ENCODE measurements at regions not wholly inside any gene's neighbourhood (a gene's known extent, or its start where the extent isn't known, plus 50 kb on each side); places are given as distances from the start of the nearest gene placed in this dataset.
A peak's percentile ranks its signal among the peaks of the same experiment; 100 is the strongest.

DNA sequence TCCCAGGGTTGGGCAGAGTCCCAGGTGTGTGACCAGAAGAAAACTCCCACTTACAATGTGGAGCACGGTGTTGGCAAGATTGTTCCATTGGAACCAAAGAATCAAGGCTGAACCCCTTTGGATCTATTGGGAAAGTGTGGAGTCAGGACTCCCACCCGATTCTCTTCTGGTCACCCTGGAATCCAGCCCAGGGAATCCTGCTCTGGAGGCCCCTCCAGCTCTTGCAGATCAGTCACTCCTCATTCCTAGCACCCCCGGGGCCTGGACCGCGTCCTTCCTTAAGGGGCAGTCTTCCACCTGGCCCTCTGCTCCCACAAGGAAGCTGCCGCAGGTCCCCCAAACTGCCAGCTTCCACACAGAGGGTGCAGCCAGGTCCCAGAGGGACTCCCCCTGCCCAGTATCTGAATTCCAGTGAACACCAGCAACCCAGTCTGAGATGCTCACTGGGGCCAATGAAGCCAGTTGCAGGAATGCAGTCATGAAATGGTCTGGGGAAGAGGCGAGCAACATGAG, 170.1 kb downstream of the GADD45G start:
- no peak for DNase-seq

DNA sequence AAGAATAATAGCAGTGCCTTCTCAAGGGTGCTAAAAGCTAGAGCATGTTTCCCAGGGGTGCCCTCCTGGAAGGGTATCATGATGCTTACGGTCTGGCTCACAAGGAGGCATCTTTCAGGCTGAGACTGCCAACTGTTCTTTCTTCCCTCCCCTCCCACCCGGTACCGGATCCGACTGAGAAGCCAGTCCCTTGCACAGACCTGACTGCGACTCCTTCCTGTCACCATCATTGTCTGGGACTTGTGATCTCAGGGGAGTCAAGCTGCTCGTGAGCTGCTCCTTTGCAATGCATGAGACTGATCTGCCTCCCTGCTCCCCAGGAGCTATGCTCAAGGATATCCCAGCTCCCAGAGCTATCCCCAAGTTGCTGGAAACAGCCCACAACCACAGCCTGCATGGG, 170.8 kb downstream of the GADD45G start:
- no peak for DNase-seq

GRCh38 chr9:89776795-89777525, 172.1 kb downstream of the GADD45G start:
- DNase-seq = no peak

- DNase-seq = no peak
Observed at GRCh38 chr9:89777544-89777943, 172.7 kb downstream of the GADD45G start.

DNA sequence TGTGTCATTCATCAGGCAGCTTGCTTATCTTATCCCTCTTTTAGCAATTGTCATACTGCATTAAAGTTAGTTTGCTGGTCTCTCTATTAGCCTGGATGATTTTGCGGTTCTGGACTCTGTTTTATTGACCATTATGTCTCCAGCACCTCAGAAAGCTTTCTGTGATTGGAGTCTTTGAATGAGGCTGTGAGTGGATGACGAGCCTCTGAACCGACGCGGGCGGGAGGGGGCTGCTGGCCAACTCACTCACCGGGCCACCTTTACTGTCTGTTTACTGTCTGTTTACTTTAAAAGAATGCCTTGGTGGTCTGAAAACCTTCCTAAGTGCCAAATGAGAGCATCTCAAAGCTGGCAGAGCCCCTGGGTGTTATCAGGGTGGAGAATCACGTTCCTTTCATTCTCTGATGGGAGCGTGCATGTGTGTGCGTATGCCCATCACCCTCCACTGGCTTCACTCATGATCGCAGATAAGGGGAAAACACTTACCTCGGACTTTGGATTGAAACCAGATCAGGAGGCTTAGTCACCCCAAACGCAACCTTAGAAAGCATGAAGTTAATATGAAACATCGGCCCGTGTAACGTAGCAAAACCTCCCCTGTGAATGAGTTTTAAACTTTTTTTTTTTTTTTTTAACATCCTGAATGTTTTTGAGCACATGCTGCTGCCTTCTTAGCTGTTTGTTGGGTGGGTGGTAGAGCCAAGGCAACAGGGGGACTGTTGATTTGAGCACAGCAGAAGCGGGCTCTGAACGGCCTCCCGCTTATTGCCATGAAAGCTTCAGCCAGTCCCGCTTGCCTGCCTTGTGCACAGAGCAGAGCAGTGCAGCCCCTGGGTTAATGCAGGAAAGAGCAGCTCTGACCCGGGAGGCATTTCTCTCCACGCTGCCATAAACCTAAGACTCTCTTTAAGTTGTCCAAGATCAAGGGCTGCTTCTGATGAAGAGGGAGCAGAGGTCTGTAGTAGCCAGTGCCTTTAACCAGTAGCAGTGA, 173.6 kb downstream of the GADD45G start:
- no peak for DNase-seq

DNA sequence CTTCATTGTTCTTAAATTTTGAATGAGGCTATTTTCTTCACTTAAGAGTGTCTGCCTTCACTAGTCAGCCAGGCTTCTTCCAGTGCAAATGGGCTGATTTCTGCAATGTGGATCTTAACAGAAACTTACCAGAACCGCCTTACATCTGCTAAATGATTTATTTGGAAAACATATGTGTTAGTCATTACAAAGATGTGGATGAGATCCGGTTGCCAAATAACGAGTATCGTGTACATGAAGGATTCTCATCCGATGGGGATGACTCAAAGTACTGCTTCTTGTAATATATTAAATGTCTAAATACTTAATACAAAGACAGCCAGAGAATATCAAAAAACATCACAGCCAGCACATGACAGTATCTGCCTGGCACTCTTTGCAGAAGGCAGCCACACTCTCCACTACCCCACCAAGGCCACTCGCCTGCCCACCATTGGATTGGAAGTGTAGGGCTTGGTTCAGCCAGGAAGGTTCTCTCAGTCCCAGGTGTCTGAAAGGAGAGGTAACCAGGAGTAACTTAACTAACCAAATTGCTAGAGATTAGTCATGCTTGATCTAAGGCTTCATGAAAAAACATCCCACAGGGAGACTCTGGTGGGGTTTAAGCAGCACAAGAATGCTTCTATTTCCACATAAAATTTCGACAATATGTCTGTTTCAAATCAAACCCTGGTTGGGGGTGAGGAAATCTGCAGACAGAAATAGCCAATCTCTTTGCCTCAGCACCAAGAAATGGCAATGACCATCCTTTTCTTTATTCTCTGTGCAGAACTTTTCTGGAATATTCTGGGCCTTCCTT, 174.8 kb downstream of the GADD45G start:
- DNase-seq = no peak

DNA sequence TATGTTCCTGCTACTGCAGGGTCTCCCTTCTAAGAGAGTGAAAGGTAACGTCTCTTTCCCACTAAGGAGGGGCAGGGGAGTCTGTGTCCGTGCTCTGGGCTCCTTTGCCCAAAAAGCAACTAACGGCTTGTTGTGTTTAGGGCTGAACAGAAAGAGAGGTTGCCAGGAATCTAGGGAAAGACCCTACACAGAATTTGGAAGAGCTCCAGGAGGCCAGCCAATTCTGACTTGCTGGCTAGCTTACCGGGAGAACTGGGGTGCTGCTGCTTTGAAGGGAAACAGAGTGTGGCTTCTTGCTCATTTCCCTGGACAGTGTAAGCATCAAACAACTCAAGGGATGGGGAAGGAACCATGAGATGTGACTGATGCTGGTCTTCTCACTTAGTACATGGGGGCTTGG, 176.1 kb downstream of the GADD45G start:
- DNase-seq = no peak

- DNase-seq = peak; percentile 1
Observed at GRCh38 chr9:89781838-89782540, 177.2 kb downstream of the GADD45G start.

DNA sequence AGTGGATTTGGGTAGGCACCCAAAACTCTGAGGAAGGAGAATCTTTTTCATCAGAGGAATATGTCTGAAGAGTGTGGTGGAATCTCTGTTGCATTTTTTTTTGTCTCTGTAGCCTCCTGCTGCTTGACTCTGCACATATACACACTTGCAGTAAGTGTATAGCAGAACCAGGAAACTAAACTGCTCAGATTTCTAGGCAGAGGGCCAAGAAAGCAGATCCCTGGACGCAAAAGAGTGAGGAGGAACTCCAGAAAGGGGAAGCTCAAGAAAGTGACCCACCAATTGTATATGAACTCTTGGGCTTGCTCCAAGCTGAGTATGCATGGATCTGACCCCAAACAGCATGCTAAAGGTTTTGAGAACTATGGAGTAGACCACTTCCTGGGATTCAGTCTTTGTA, 181.8 kb downstream of the GADD45G start:
- DNase-seq = peak; percentile 3

DNA sequence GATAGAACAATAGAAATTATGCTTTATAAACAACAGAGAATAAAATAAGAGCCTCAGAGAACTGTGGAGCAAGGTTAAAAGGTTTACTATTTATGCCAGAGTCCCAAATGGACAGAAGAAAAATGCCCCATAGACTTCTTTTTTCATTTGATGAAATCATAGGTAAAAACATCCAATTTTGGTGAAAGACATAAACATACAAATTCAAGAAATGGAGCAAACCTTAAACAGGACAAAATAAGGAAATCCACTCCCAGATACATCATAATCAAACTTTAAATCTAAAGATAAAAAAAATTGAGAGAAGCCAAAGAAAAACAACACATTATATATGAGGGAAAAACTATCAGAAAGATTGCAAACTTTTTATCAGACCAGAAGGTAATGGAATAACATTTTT, 182.8 kb downstream of the GADD45G start:
- no peak for DNase-seq

DNA sequence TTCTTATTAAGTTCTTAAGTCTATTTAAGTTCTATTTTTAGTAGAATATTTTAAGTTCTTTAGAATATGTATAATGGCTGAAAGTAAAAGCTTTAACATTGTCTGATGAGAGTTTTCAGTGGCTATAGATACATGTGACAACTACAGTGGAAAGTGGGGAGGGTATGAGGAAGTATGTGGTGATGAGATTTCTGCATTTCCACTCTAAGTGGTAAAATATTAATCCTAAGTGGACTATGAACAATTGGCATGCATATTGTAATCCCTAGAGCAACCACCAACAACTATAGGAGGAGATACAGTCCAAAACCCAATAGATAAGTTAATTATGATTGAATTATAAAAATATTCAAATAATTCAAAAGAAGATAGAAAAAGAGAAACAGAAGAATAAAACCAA, 183.6 kb downstream of the GADD45G start:
- no peak for DNase-seq

- DNase-seq = no peak
Observed at GRCh38 chr9:89789922-89790510, 185.2 kb downstream of the GADD45G start.

- DNase-seq = no peak
Observed at GRCh38 chr9:89790542-89791109, 185.8 kb downstream of the GADD45G start.

- DNase-seq = no peak
Observed at GRCh38 chr9:89791754-89792153, 186.9 kb downstream of the GADD45G start.

GRCh38 chr9:89792189-89793123, 187.6 kb downstream of the GADD45G start:
- DNase-seq = no peak

GRCh38 chr9:89793124-89793495, 188.3 kb downstream of the GADD45G start:
- DNase-seq = no peak

DNA sequence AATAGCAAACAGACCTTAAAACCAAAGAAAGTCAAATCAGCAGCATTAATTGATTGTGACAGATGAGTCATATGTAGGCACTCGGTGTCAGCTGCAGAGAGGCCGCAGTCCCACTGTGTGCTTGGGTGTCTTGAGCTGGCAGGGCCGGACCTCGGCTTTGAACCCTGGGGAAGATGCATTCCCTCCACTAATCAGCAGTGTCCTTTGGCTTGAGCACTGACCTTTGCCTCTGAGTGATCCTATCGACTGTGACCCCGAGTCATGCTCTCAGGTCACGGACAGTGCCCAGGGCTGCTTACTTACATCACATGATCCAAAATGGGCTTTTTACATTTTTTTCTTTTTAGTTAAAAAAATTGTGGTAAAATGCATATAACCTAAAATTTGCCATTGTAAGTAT, 188.7 kb downstream of the GADD45G start:
- no peak for DNase-seq

- DNase-seq = no peak
Observed at GRCh38 chr9:89794918-89795317, 190.1 kb downstream of the GADD45G start.

DNA sequence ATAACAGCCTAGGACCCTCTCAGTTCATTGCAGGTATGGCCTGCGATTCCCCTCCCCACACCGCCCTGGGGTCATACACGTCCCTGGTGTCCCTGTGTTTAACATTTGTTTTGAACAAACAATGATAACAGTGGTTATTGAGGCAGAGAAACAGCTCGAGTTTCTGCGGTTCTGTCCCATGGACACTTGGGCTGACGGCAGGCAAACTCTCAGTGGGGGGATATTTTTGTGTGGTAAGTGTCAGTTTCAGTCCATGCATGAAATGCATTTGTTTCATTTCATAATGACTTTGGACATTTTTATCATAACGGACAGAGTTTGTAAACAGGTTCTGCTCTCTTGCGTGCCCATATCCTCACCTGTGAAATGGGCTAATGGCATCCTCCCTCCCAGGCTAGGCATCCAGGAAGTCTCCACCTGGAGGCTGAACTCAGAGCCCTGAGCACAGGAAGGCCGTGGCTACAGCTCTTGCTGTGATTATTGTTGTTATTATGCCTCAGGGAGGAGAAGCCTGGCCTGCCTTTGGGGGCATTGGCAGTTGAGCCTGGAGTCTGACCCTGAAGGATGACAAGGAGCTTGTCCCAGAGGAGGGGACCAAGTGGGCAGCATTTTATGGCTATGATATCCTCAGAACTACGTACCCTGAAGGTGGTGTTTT, 190.9 kb downstream of the GADD45G start:
- DNase-seq = no peak

GRCh38 chr9:89796606-89797005, 191.8 kb downstream of the GADD45G start:
- no peak for DNase-seq
